ENCODE measurements at regions not wholly inside any gene's neighbourhood (a gene's known extent, or its start where the extent isn't known, plus 50 kb on each side); places are given as distances from the start of the nearest gene placed in this dataset.

DNA sequence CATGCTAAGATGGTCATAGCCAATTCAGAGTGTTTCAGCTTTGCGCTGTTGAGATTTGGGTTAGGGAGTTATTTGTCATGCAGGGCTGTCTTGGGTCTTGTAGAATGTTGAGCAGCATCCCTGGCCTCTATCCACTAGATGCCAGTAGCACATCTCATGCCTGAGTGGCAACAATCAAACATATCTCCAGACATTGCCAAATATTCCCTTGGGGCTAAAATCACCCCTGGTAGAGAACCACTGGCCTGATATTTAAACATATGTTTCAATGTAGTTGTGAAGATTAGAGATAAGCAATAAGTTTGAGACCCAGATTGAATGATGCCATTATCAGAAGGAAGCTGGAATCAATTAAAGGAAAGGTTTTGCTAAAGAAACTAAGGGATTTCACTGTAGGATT, 463.3 kb downstream of the DOK5 start:
- Mint-ChIP-seq H3K4me3 (ENCODE audit: unreplicated experiment) (no peak overlapping the region), H3K4me1 (ENCODE audit: unreplicated experiment) (no peaks in the 10 kb centered on the region), H3K9me3 (ENCODE audit: unreplicated experiment) (peaks cover 9% of the 10 kb centered on the region), H3K27me3 (ENCODE audit: unreplicated experiment) (peaks cover 2% of the 10 kb centered on the region), H3K36me3 (ENCODE audit: low read depth, unreplicated experiment) (no peaks in the 10 kb centered on the region), H3K27ac (ENCODE audit: unreplicated experiment) (no peak overlapping the region)
- TF ChIP-seq, protein P1, sequence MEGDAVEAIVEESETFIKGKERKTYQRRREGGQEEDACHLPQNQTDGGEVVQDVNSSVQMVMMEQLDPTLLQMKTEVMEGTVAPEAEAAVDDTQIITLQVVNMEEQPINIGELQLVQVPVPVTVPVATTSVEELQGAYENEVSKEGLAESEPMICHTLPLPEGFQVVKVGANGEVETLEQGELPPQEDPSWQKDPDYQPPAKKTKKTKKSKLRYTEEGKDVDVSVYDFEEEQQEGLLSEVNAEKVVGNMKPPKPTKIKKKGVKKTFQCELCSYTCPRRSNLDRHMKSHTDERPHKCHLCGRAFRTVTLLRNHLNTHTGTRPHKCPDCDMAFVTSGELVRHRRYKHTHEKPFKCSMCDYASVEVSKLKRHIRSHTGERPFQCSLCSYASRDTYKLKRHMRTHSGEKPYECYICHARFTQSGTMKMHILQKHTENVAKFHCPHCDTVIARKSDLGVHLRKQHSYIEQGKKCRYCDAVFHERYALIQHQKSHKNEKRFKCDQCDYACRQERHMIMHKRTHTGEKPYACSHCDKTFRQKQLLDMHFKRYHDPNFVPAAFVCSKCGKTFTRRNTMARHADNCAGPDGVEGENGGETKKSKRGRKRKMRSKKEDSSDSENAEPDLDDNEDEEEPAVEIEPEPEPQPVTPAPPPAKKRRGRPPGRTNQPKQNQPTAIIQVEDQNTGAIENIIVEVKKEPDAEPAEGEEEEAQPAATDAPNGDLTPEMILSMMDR (IDR thresholded peaks at IDR 0.05; ENCODE audit: unreplicated experiment): no peak
- DNase-seq (ENCODE audit: low spot score): no peak

DNA sequence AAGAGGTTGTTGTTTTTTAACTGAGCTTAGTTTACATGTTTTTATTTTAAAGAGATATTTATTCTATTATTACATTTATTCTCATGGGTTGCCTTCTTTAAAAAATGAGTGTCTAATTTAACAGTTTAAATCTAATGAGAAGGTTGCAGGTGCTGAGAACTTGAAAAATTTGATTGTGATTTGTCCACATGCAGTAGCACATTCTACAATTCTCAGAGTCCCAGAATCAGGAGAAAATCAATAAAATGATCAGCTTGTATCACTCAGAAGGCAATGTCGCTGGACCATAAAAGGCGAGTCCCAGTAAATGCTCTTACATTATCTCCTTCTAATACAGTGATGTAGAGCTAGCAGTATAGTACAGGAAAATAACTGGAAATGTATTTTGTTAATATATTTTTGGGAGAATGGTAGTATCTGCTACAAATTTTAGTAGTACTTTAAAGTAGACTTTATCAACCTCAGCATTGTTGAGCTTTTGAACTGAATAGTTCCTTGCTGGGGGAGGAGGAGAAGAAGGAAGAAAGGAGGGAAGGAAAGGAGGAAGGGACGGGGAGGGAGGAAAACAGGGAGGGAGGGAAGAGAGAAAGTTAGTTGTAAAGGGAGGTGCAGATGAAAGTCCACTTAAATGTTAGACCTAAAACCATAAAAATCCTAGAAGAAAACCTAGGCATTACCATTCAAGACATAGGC, 458.0 kb downstream of the DOK5 start:
- Mint-ChIP-seq H3K4me3 (ENCODE audit: unreplicated experiment) (no peak overlapping the region), H3K4me1 (ENCODE audit: unreplicated experiment) (no peaks in the 10 kb centered on the region), H3K36me3 (ENCODE audit: low read depth, unreplicated experiment) (no peaks in the 10 kb centered on the region), H3K27ac (ENCODE audit: unreplicated experiment) (no peak overlapping the region), H3K9me3 (ENCODE audit: unreplicated experiment) (peaks cover 16% of the 10 kb centered on the region), H3K27me3 (ENCODE audit: unreplicated experiment) (peaks cover 2% of the 10 kb centered on the region)
- TF ChIP-seq, protein P1 (IDR thresholded peaks at IDR 0.05; ENCODE audit: unreplicated experiment): no peak
- no peak for DNase-seq (ENCODE audit: low spot score)

DNA sequence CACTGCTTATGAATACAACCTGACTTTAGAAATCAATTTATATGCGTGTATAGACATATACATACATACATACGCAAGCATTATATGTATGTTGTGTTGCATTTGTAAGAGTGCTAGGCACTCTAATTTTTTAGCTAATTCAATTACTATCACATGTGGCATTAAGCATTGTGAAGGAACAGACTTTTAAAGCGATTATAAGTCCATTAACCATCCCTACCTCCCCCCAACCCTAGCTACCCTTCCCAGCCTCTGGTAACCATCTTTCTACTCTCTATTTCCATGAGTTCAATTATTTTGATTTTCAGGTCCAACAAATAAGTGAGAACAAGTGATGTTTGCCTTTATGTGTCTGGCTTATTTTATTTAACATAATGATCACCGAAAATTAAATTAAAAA, 453.8 kb downstream of the DOK5 start:
- Mint-ChIP-seq H3K27me3 (ENCODE audit: unreplicated experiment) (peaks cover 3% of the 10 kb centered on the region), H3K36me3 (ENCODE audit: low read depth, unreplicated experiment) (no peaks in the 10 kb centered on the region), H3K27ac (ENCODE audit: unreplicated experiment) (no peak overlapping the region), H3K4me3 (ENCODE audit: unreplicated experiment) (no peak overlapping the region), H3K9me3 (ENCODE audit: unreplicated experiment) (peaks cover 34% of the 10 kb centered on the region), H3K4me1 (ENCODE audit: unreplicated experiment) (no peaks in the 10 kb centered on the region)
- DNase-seq (ENCODE audit: low spot score): no peak
- TF ChIP-seq, protein P1 (IDR thresholded peaks at IDR 0.05; ENCODE audit: unreplicated experiment): no peak

DNA sequence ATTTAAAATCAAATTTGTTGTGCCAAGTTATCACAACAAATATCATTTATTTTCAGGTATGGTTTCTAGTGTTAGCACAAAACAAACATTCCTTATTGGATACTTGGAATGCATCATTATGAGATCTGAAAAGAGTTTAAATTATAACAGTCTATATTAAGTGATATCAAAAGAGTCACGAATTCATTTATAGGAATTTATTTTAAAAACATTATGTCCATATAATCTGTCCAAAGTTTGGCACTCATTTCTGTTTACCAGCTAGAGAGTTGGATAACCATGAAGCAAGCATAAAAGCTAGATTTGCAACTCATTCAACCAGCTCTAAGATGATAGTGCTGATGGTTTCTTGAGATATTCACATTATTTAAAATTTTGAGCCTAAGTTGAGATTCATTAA, 453.2 kb downstream of the DOK5 start:
- no peaks in the 10 kb centered on the region for H3K36me3 Mint-ChIP-seq (ENCODE audit: low read depth, unreplicated experiment)
- peaks cover 36% of the 10 kb centered on the region for H3K9me3 Mint-ChIP-seq (ENCODE audit: unreplicated experiment)
- H3K27ac Mint-ChIP-seq (ENCODE audit: unreplicated experiment): no peak overlapping the region
- H3K4me3 Mint-ChIP-seq (ENCODE audit: unreplicated experiment): no peak overlapping the region
- DNase-seq (ENCODE audit: low spot score): no peak
- no peaks in the 10 kb centered on the region for H3K4me1 Mint-ChIP-seq (ENCODE audit: unreplicated experiment)
- TF ChIP-seq, protein P1 (IDR thresholded peaks at IDR 0.05; ENCODE audit: unreplicated experiment): no peak
- peaks cover 3% of the 10 kb centered on the region for H3K27me3 Mint-ChIP-seq (ENCODE audit: unreplicated experiment)

DNA sequence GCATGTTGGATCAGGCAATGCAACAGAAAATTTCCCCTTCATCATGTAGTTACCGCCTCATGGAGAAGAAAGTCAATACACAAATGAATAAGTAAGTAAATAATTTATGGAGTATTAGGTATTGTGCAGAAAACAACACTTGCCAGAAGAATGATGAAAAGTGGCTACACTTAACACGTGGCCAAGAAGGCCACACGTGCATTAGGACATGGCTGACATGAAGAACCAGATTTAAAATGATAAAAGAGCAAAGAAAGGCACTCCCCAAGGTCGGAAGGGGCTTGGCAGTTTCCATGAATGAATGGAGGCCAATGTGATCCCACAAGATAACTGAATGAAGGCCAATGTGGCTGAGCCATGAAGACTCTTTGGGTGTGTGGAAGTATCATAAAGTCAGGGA, 447.2 kb downstream of the DOK5 start:
- TF ChIP-seq, protein P1 (IDR thresholded peaks at IDR 0.05; ENCODE audit: unreplicated experiment): no peak
- no peaks in the 10 kb centered on the region for H3K4me1 Mint-ChIP-seq (ENCODE audit: unreplicated experiment)
- no peak overlapping the region for H3K27ac Mint-ChIP-seq (ENCODE audit: unreplicated experiment)
- DNase-seq (ENCODE audit: low spot score): no peak
- H3K4me3 Mint-ChIP-seq (ENCODE audit: unreplicated experiment): no peak overlapping the region
- H3K27me3 Mint-ChIP-seq (ENCODE audit: unreplicated experiment): peaks cover 1% of the 10 kb centered on the region
- H3K36me3 Mint-ChIP-seq (ENCODE audit: low read depth, unreplicated experiment): no peaks in the 10 kb centered on the region
- H3K9me3 Mint-ChIP-seq (ENCODE audit: unreplicated experiment): peaks cover 42% of the 10 kb centered on the region

All from endothelial cell (in vitro differentiated cells).